Neural cell (in vitro differentiated cells): ENCODE measurements at regions not wholly inside any gene's neighbourhood (a gene's known extent, or its start where the extent isn't known, plus 50 kb on each side); places are given as distances from the start of the nearest gene placed in this dataset.

Experiments
- H2AFZ ChIP-seq: fragments of 200-600, 300-800 bp; sonication (generic), shearing (Covaris generic); 2 replicates; pipeline ENCODE4 v1.6.0; 2014; ENCODE audit warnings: low read depth, mild to moderate bottlenecking, antibody characterized with exemption, low read length, moderate library complexity
- H3F3A ChIP-seq: fragments of 200-600 bp; shearing (Covaris generic); 2 replicates; pipeline ENCODE4 v1.6.1; 2016; ENCODE audit warnings: mild to moderate bottlenecking, moderate library complexity, mixed read lengths, antibody characterized with exemption, low read length; ENCODE audit not compliant: insufficient read depth, poor library complexity, severe bottlenecking
- H3K27ac ChIP-seq: fragments of 200-600, 300-800 bp; sonication (generic), shearing (Covaris generic); 2 replicates; pipeline ENCODE4 v1.5.1; 2014; ENCODE audit warnings: mild to moderate bottlenecking, low read length, moderate library complexity
- H3K27me3 ChIP-seq: fragments of 300-800, 200-600 bp; sonication (generic), shearing (Covaris generic); 2 replicates; pipeline ENCODE4 v1.6.0; 2014; ENCODE audit warnings: mild to moderate bottlenecking, low read depth, low read length, moderate library complexity; ENCODE audit not compliant: insufficient read depth
- H3K36me3 ChIP-seq: fragments of 300-800, 200-600 bp; sonication (generic), shearing (Covaris generic); 2 replicates; pipeline ENCODE4 v1.5.1; 2014; ENCODE audit warnings: mild to moderate bottlenecking, antibody characterized with exemption, low read length, moderate library complexity; ENCODE audit not compliant: insufficient read depth
- H3K4me2 ChIP-seq: fragments of 300-800, 200-600 bp; sonication (generic), shearing (Covaris generic); 2 replicates; pipeline ENCODE4 v1.6.0; 2014; ENCODE audit warnings: mild to moderate bottlenecking, low read length
- H3K4me3 ChIP-seq: fragments of 300-800, 200-600 bp; sonication (generic), shearing (Covaris generic); 2 replicates; pipeline ENCODE4 v1.5.1; 2014; ENCODE audit warnings: mild to moderate bottlenecking, low read length, moderate library complexity
- H3K79me2 ChIP-seq: fragments of 200-600 bp; shearing (Covaris generic); replicated peaks from 2 replicates; pipeline ENCODE4 v1.6.0; 2014; ENCODE audit warnings: mild to moderate bottlenecking, low read length, moderate library complexity; ENCODE audit not compliant: insufficient read depth
- H3K9ac ChIP-seq: fragments of 300-800, 200-600 bp; sonication (generic), shearing (Covaris generic); 2 replicates; pipeline ENCODE4 v1.6.1; 2016; ENCODE audit warnings: mild to moderate bottlenecking, low read length, mixed read lengths
- H3K9me2 ChIP-seq: fragments of 200-600 bp; shearing (Covaris generic); 2 replicates; pipeline ENCODE4 v1.6.1; 2016; ENCODE audit warnings: mild to moderate bottlenecking, low read length, mixed read lengths; ENCODE audit not compliant: insufficient read depth
- H3K9me3 ChIP-seq: fragments of 200-600, 300-800 bp; sonication (generic), shearing (Covaris generic); 2 replicates; pipeline ENCODE4 v1.6.1; 2016; ENCODE audit warnings: mild to moderate bottlenecking, mixed run types, low read length, moderate library complexity, mixed read lengths
- H4K20me1 ChIP-seq: fragments of 200-600 bp; shearing (Covaris generic); 2 replicates; pipeline ENCODE4 v1.6.1; 2016; ENCODE audit warnings: mild to moderate bottlenecking, mixed run types; ENCODE audit not compliant: insufficient read depth
- EP300 ChIP-seq: fragments of 450-650 bp; conservative IDR thresholded peaks from 2 replicates; pipeline ENCODE4 v1.6.1; 2014; ENCODE audit warnings: antibody characterized with exemption, mild to moderate bottlenecking, moderate library complexity; ENCODE audit not compliant: poor library complexity, severe bottlenecking
- EZH2 ChIP-seq: fragments of 200-600, 300-800 bp; shearing (Covaris generic), sonication (generic); IDR thresholded peaks from 2 replicates; pipeline ENCODE4 v1.6.1; 2014; ENCODE audit warnings: antibody characterized with exemption, low read length, borderline replicate concordance, mild to moderate bottlenecking; ENCODE audit not compliant: insufficient read depth, poor library complexity, severe bottlenecking
- MXI1 ChIP-seq: fragments of 450-650 bp; conservative IDR thresholded peaks from 2 replicates; pipeline ENCODE4 v1.6.1; 2014; ENCODE audit warnings: antibody characterized with exemption, mild to moderate bottlenecking; ENCODE audit not compliant: poor library complexity, severe bottlenecking
- POLR2AphosphoS5 ChIP-seq: IDR thresholded peaks from 2 replicates; pipeline ENCODE4 v1.6.1; 2012
- RAD21 ChIP-seq: fragments of 450-650 bp; conservative IDR thresholded peaks from 2 replicates; pipeline ENCODE4 v1.6.1; 2014; ENCODE audit warnings: antibody characterized with exemption, mild to moderate bottlenecking, moderate library complexity
- SMC3 ChIP-seq: fragments of 450-650 bp; conservative IDR thresholded peaks from 2 replicates; pipeline ENCODE4 v1.6.1; 2014; ENCODE audit warnings: antibody characterized with exemption, mild to moderate bottlenecking, moderate library complexity; ENCODE audit not compliant: poor library complexity
- TAF1 ChIP-seq: IDR thresholded peaks from 2 replicates; pipeline ENCODE4 v1.6.1; 2012; ENCODE audit warnings: low read depth
- TF ChIP-seq, protein P1 (sequence below): IDR thresholded peaks from 2 replicates; pipeline ENCODE4 v1.6.1; 2012; ENCODE audit warnings: borderline replicate concordance
- TF ChIP-seq, protein P2 (sequence below): fragments of 450-650 bp; IDR thresholded peaks from 2 replicates; pipeline ENCODE4 v1.5.1; 2014; ENCODE audit warnings: antibody characterized with exemption, mild to moderate bottlenecking, moderate library complexity; ENCODE audit not compliant: poor library complexity, severe bottlenecking

DNA sequence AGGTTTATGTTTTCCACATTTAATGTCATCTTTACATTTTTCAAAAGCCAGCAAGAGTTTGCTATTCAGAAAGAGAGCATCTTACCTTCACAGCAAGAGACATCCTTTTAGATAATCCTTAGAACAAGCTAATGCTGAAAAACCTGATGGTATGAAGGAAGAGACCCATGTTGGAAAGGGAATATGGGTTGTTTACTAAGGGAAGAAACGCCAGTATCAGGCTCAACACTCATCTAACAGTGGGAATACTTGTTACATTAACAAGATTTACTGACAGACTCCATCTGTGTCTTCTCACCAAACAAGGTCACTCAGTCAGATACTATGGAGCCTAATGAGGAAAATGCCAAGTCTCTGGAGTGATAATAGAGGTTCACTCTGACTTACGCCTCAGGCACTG, 1474.1 kb upstream of the SLC39A10 start:
- no peaks in the 10 kb centered on the region for H3K9me3 ChIP-seq
- no peaks in the 10 kb centered on the region for H3K36me3 ChIP-seq
- H3K4me3 ChIP-seq = no peak overlapping the region
- no peaks in the 10 kb centered on the region for H3K27me3 ChIP-seq
- no peaks in the 10 kb centered on the region for H3K9me2 ChIP-seq
- no peaks in the 10 kb centered on the region for H3F3A ChIP-seq
- H4K20me1 ChIP-seq = no peaks in the 10 kb centered on the region
- no peak overlapping the region for H2AFZ ChIP-seq
- H3K9ac ChIP-seq = no peak overlapping the region
- H3K79me2 ChIP-seq = no peaks in the 10 kb centered on the region
- H3K4me2 ChIP-seq = no peak overlapping the region
- TF ChIP-seq, protein P1, sequence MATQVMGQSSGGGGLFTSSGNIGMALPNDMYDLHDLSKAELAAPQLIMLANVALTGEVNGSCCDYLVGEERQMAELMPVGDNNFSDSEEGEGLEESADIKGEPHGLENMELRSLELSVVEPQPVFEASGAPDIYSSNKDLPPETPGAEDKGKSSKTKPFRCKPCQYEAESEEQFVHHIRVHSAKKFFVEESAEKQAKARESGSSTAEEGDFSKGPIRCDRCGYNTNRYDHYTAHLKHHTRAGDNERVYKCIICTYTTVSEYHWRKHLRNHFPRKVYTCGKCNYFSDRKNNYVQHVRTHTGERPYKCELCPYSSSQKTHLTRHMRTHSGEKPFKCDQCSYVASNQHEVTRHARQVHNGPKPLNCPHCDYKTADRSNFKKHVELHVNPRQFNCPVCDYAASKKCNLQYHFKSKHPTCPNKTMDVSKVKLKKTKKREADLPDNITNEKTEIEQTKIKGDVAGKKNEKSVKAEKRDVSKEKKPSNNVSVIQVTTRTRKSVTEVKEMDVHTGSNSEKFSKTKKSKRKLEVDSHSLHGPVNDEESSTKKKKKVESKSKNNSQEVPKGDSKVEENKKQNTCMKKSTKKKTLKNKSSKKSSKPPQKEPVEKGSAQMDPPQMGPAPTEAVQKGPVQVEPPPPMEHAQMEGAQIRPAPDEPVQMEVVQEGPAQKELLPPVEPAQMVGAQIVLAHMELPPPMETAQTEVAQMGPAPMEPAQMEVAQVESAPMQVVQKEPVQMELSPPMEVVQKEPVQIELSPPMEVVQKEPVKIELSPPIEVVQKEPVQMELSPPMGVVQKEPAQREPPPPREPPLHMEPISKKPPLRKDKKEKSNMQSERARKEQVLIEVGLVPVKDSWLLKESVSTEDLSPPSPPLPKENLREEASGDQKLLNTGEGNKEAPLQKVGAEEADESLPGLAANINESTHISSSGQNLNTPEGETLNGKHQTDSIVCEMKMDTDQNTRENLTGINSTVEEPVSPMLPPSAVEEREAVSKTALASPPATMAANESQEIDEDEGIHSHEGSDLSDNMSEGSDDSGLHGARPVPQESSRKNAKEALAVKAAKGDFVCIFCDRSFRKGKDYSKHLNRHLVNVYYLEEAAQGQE = peak; percentile 65
- TF ChIP-seq RAD21 (no peak), SMC3 (no peak), POLR2AphosphoS5 (peak; percentile 57)
- no peak overlapping the region for H3K27ac ChIP-seq

DNA sequence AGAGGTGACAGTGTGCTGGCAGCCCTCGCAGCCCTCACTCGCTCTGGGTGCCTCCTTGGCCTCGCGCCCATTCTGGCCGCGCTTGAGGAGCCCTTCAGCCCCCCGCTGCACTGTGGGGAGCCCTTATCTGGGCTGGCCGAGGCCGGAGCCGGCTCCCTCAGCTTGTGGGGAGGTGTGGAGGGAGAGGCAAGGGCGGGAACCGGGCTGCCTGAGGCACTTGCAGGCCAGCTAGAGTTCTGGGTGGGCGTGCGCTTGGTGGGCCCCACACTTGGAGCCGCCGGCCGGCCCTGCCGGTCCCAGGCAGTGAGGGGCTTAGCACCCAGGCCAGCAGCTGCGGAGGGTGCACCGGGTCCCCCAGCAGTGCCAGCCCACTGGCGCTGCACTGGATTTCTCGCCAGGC, 1480.9 kb upstream of the SLC39A10 start:
- TF ChIP-seq POLR2AphosphoS5 (no peak), EZH2 (no peak), SMC3 (no peak), RAD21 (no peak), EP300 (no peak), TAF1 (no peak), MXI1 (no peak)
- TF ChIP-seq, protein P2, sequence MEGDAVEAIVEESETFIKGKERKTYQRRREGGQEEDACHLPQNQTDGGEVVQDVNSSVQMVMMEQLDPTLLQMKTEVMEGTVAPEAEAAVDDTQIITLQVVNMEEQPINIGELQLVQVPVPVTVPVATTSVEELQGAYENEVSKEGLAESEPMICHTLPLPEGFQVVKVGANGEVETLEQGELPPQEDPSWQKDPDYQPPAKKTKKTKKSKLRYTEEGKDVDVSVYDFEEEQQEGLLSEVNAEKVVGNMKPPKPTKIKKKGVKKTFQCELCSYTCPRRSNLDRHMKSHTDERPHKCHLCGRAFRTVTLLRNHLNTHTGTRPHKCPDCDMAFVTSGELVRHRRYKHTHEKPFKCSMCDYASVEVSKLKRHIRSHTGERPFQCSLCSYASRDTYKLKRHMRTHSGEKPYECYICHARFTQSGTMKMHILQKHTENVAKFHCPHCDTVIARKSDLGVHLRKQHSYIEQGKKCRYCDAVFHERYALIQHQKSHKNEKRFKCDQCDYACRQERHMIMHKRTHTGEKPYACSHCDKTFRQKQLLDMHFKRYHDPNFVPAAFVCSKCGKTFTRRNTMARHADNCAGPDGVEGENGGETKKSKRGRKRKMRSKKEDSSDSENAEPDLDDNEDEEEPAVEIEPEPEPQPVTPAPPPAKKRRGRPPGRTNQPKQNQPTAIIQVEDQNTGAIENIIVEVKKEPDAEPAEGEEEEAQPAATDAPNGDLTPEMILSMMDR = no peak
- TF ChIP-seq, protein P1 = no peak

More for the DNA sequence above, 1480.9 kb upstream of the SLC39A10 start:
- H3K9me2 ChIP-seq = no peaks in the 10 kb centered on the region
- H3K27ac ChIP-seq = no peak overlapping the region
- H3K9ac ChIP-seq = no peak overlapping the region
- no peaks in the 10 kb centered on the region for H3K36me3 ChIP-seq
- no peak overlapping the region for H3K4me3 ChIP-seq
- no peaks in the 10 kb centered on the region for H3K27me3 ChIP-seq
- H3K4me2 ChIP-seq = no peak overlapping the region
- H4K20me1 ChIP-seq = no peaks in the 10 kb centered on the region
- H2AFZ ChIP-seq = no peak overlapping the region
- no peaks in the 10 kb centered on the region for H3F3A ChIP-seq
- no peaks in the 10 kb centered on the region for H3K9me3 ChIP-seq
- no peaks in the 10 kb centered on the region for H3K79me2 ChIP-seq
